ENCODE measurements at regions not wholly inside any gene's neighbourhood (a gene's known extent, or its start where the extent isn't known, plus 50 kb on each side); places are given as distances from the start of the nearest gene placed in this dataset.
"Not testable (repeated sequence)": the region's sequence is repeated elsewhere in the genome, so short reads cannot be mapped to it uniquely, and the experiment has no call there.

- DNase-seq: peak; percentile 8
Observed at GRCh38 chrX:41005445-41005992, 79.7 kb upstream of the USP9X start.

- DNase-seq: peak; percentile 87
Observed at GRCh38 chrX:41009850-41010846, 75.1 kb upstream of the USP9X start.

DNA sequence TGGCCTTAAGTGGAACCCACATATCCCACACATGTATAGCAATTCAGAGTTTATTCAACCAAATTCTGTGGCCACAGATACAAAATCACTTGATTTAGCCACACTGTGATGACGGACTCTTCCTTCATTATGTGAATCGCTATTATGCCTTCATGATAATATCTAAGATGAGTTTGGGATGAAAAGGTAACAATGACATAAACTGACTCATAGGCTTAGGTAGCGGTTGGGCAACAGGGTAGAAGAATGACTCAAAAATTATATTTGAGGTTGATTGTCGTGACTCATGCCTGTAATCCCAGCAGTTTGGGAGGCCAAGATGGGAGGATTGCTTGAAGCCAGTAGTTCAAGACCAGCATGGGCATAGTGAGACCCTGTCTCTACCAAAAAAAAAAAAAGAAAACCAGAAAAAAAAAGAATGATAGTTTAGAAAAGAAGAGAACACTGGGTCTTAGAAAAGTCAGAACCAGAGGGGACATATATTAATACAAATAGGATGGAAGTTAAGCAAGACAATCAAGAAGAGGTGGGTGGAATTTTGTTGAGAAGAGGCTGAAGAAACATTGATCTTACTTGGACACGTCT, 70.4 kb upstream of the USP9X start:
- DNase-seq: no peak

- DNase-seq: not testable (repeated sequence)
Observed at GRCh38 chrX:41017785-41018184, 67.5 kb upstream of the USP9X start.

GRCh38 chrX:41018391-41019040, 66.7 kb upstream of the USP9X start:
- not testable (repeated sequence) for DNase-seq

- DNase-seq: no peak
Observed at GRCh38 chrX:41019041-41019392, 66.2 kb upstream of the USP9X start.

- DNase-seq: peak; percentile 48
Observed at GRCh38 chrX:41022566-41022965, 62.7 kb upstream of the USP9X start.

DNA sequence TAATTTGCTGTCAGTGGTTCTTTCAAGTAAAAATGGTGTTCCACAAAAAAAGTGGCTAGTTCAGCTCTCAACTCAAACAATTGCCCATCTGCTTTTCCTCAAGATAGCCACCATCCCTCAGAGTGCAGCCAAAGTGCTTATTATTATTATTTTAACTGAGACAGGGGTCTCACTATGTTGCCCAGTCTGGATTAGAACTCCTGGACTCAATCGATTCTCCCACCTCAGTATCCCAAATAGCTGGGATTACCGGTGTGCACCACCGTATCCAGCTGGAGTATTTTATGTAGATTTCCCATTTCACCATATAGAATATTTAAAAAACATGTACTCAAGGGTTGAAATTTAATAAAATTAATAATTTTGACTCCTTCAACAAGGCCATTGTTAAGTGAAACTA, 62.1 kb upstream of the USP9X start:
- DNase-seq: no peak

DNA sequence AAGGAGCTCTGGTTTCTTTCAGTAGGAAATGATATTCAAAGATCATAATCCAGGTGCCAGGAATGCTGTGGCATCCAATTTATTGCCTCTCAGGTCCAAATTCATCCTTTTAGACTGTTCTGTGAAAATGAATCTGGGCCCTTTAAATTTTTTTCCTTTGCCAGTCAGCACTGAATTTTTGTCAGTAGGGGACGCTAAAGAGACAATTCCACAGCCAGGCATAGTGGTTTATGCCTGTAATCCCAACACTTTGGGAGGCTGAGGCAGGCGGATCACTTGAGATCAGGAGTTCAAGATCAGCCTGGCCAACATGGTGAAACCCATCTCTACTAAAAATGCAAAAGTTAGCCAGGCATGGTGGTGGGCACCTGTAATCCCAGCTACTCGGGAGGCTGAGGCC, 60.9 kb upstream of the USP9X start:
- DNase-seq: not testable (repeated sequence)

DNA sequence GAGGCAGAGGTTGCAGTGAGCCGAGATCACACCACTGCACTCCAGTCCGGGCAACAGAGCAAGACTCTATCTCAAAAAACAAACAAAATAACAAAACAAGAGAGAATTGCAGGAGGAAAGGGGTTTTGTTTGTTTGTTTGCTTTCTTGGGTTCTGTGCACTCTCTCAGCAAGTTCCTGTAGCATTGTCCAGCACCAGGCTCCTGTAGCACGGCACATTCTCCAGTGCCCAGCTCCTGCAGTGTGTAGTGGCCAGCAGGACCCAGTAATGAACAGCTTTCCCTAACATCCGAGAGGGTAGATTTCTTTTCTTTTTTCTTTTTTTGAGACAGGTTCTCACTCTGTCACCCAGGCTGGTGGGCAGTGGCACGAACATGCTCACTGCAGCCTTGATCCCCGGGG, 60.5 kb upstream of the USP9X start:
- no peak for DNase-seq

DNA sequence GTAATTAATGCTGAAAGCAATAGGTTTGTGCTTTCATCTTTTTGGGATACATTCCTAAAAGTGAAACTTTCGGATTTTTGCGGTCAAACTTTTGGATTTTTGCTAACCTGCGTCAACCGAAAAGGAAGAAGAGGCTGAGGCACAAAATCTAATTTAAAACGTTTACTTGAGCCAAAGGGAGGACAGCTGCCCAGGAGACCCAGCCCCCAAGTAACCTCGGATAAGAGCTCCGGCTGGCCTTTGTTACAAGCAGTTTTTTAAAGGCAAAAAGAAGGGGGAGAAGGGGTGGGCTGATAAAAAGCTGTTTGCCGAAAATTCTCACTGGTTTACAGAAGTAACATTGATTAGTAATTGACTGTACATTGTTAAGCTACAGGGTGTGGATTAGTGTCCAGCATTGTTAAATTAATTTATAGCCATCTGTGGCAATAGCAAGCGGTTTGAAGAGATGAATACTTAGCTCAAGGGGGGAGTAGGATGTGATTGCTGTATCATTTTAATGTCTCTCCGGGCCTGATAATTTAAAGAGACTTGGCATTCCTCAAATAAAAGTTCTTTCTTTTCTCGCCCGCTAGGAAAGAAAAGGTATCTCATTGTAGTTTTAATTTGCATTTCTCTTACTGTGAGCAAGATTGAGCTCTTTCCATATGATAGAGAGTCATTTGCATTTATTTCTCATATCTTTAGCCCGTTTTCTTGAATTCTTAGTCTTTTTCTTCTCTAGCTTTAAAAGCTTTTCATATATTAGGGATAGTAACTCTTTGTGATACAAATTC, 59.1 kb upstream of the USP9X start:
- DNase-seq: no peak

- DNase-seq: no peak
Observed at GRCh38 chrX:41026702-41027078, 58.6 kb upstream of the USP9X start.

DNA sequence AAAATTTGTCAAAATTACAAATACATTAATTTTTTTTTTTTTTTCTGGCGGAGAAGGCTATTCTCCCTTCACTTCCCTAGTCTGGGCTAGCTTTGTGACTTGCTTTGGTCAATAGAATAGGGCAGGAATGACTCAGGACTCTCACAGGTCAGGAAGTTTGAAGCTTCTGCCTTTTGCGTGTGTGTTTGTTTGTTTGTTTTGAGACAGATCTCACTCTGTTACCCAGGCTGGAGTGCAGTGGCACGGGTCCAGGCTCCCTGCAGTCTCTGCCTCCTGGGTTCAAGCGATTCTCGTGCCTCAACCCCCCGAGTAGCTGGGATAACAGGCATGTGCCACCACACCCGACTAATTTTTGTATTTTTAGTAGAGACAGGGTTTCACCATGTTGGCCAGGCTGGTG, 55.9 kb upstream of the USP9X start:
- DNase-seq: peak; percentile 22

DNA sequence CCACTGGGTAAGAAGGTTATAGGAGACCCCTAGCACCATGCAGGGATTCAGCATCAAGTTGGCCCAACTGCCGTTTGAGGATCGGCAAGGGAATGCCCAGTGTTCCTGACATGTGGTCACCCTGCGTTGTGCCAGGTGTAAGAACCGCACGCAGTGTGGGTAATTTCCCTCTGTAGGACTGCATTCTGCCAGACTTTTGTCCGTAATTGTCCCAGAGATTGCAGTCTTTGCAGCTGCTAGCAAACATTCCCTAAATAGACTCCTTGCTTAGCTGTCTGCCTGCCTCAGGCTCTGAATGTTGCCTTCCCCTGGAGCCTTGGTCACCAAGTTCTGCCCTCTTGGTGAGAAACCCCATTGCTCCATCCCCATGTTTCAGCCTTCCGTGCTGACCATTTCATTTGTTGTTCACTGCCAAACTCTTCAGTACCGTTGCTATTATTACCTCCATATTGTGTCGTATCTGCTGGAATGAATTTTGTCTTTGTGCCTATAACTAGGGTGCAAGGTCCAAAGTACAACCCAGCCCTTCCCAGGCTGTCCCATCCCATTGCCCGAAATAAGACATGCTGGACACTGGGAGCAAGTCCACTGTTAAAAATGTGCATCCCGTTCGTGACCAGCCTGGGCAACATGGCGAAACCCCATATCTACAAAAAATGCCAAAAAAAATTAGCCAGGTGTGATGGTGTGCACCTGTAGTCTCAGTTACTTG, 53.8 kb upstream of the USP9X start:
- DNase-seq: no peak

GRCh38 chrX:41033299-41033698, 51.9 kb upstream of the USP9X start:
- DNase-seq: no peak

- not testable (repeated sequence) for DNase-seq
Observed at GRCh38 chrX:41034902-41035301, 50.3 kb upstream of the USP9X start.

Measured in suppressor macrophage treated with lipopolysaccharide for 4 hours (primary cell).